HK-2 (cell line): ENCODE measurements at regions not wholly inside any gene's neighbourhood (a gene's known extent, or its start where the extent isn't known, plus 50 kb on each side); places are given as distances from the start of the nearest gene placed in this dataset.
"Not testable (repeated sequence)": the region's sequence is repeated elsewhere in the genome, so short reads cannot be mapped to it uniquely, and the experiment has no call there.

Experiments
- DNase-seq: peaks from one replicate; pipeline ENCODE4 v3.0.0-alpha.2; 2018; ENCODE audit not compliant: unreplicated experiment

- DNase-seq, result no peak
Observed at GRCh38 chr2:228956701-228957474, 314.2 kb downstream of the PID1 start.

DNA sequence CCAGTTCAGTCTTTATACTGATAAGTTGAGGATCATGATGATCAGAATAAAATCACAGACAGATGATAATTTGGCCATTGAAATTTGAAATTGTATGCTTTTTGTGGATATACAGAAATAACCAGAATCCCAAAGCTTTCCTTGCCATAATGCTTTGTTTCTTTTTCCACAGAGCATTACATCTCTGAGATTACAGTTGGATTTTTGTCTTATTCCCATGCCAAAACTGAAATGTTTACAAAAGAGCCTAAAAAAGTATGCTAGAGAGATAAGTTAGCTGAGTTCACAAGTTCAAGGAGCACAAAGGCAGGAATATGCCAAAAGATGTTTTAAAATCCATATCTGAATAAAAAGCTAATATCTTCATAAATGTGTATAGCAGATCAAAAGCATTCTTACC, 321.3 kb downstream of the PID1 start:
- no peak for DNase-seq

DNA sequence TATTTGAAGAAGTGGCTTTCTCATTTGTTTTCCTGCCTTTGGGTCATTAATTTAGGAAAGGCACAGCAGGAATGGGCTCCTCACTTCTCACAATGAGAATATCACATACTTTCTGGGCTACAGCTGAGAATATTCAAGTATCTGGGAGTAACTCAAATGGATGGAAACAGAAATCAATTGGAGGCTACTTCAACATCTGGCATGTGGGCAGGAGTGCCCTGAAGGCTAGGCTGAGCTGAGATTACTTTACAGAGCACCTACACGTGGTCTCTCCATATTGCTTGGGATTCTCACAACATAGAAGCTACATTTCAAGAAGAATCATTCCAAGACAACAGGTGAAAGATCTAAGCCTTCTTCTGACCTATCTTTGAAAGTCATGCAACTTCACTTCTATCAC, 325.4 kb downstream of the PID1 start:
- DNase-seq, result no peak

- DNase-seq, result no peak
Observed at GRCh38 chr2:228942856-228943255, 328.2 kb downstream of the PID1 start.

DNA sequence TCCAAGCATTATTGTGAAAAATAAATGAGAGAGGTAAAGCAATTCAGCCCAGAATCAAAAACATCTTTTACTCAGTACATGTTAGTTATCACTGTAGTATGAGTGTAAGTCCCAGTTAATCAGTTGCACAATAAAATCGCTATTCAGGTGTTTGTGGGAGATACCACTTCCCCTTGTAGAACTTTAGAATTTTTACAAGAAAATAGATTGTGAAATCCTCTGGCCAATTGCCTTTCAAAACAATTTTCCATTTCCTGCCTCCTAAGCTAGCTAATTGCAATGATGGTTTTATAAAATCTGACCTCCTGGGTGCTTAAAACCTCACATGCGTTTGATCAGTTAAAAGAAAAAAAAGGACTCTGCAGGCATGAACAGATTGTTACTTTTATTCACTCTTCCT, 332.5 kb downstream of the PID1 start:
- no peak for DNase-seq

DNA sequence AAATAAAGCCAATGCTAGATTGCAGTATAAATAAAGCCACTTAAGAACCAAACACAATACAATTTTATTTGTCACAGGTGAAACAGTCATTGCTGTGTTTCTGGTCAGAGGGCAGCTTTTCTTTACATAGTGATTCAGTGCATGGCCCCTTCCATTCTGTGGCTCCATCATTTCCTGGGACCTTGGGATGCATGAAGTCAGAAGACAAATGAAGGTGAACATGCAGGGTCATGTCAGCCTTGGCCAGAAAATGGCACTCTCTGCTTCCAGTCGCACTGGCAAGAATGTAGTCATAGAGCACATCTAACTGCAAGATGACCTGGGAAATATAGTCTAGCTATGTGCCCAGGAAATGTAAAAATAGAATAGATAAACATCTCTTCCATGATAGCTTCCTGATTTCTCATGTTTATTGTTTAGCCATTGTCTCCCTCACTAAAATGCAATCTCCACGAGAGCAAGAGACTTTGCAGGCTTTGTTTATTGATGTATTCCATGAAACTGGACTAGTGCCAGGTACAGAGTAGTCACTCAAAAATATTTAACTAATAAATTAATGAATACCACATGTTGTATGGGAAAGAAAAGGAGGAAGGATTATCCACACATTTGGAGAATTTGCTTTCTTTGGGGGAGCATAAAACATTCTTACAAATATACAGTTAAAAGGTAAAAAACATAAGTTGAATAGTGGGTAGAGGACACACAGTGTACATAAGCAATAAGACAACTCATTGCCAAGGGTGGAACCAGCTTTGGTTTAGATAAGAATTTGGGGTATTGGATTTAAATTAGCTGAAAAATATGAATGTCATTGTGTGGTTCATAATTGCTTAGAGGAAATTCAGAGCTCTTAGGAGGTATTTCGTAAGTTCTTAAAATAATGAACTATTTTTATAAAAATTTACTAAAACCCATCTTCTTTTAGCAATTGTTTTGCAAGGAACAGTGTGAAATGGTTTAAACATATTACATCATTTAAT, 343.8 kb downstream of the PID1 start:
- DNase-seq, result no peak

- DNase-seq, result no peak
Observed at GRCh38 chr2:228919808-228920207, 351.3 kb downstream of the PID1 start.

DNA sequence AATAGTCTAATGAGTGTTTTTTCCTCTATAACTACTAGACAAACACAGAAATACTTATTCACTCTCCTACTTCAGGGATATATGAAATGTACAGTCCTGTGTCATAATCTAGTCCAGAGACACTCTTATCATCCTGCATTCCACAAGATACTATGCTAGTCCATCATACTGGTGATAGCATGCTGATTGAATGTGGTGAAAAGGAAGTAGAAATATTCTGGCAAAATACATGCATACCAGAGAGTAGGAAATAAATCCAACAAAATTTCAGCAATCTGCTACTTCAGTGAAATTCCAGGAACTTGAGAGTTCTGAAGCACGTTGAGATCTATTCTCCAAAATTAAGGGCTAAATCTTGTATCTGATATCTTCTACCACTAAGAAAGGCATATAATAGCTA, 353.9 kb downstream of the PID1 start:
- no peak for DNase-seq

GRCh38 chr2:228916416-228917090, 354.5 kb downstream of the PID1 start:
- no peak for DNase-seq

- DNase-seq, result no peak
Observed at GRCh38 chr2:228913176-228913575, 357.9 kb downstream of the PID1 start.

DNA sequence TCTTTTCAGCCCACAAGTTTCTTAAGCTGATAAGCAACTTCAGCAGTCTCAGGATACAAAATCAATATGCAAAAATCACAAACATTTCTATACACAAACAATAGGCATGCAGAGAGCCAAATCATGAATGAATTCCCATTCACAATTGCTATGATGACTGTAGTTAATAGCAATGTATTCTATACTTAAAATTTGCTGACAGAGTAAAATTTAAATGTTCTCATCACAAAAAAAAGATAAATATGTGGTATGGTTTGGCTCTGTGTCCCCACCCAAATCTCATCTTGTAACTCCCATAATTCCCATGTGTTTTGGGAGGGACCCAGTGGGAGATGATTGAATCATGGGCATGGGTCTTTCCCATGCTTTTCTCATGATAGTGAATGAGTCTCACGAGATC, 360.2 kb downstream of the PID1 start:
- not testable (repeated sequence) for DNase-seq

GRCh38 chr2:228902176-228902575, 368.9 kb downstream of the PID1 start:
- no peak for DNase-seq

- no peak for DNase-seq
Observed at GRCh38 chr2:228901531-228901930, 369.6 kb downstream of the PID1 start.

DNA sequence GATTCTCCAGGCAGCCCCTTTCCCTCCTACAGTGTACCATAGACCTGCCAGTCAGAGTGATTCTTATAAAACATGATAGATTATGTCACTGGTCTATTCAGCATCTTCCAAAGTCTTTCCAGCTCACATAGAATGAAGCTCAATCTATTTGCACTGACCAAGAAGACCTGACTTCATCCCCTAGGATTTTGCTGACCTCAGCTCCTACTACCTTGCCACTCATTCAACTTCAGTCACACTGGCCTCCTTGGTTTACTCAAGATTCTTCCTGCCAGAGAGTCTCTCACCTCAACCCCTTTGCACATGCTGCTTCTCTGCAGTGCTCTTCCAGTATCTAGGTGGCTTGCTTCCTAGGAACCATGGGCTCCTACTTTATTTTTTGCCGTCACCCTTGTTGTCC, 392.9 kb downstream of the PID1 start:
- no peak for DNase-seq

DNA sequence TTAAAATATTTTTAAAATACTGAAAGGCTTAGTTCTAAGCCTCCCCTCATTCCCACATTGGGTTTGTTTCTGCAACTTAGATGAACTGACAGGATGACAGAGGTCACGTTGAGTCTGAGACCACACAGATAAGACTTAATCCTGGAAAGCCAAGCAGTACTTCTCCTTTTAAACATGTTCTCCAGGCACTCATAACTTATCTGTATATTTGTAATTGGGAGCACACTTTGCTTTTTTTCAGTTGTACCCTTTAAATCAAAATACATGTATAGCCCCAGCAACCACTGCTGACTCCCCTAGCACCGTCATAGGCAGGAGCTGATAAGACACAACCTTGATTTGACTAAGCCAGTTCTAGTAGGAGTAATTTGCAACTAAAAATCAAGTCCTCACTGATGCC, 394.8 kb downstream of the PID1 start:
- DNase-seq, result no peak

GRCh38 chr2:228875152-228875900, 395.8 kb downstream of the PID1 start:
- no peak for DNase-seq

- no peak for DNase-seq
Observed at GRCh38 chr2:228871012-228871411, 400.1 kb downstream of the PID1 start.

DNA sequence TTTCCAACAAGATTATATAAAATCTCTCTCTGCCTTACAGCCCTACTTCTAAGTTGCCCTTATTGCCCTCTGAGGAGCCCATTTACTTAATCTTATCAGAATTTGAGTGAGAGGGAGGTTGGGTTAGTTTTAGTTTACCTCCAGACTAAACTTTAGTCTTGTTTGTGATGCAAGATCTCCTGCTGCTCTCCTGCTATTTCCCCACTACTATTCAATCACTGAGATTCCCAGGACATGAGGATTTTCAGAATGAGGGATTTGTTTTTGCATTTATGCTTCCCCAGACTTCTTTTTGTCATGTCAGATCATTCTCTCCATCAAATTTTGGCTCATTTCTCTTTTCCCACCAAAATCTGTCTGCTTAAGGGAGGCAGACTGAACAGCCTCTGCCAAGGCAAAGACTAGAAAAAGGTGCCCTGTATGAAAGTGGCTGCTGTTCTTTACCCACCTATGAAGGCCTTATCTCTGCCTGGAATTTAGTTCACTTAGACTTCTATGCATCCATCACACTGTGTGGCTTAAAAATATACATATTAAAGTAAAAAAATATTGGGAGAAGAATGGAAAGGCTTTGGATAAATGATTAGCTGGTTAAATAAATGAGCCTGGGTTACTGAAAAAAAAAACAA, 401.3 kb downstream of the PID1 start:
- DNase-seq, result no peak

GRCh38 chr2:228867406-228867805, 403.7 kb downstream of the PID1 start:
- no peak for DNase-seq

DNA sequence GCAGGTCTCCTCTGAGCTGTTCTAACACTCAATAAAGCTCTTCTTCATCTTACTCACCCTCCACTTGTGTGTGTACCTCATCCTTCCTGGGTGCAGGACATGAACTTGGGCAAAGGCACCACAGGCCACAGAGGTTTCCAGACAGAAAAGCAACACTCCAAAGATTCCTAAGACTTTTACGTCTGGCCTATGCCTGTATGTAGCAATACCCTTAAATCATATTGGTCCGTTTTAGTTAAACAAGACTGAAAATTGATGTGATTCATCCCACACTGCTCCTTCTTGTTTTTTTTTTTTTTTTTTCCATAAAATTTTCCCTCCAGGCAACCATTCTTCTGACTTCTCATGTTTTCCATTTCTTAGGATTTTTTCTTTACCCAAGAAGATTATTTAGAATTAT, 404.3 kb downstream of the PID1 start:
- no peak for DNase-seq

- no peak for DNase-seq
Observed at GRCh38 chr2:228866044-228866443, 405.0 kb downstream of the PID1 start.
